Stimulated activated CD8-positive, alpha-beta memory T cell treated with anti-CD3 and anti-CD28 coated beads, Interleukin-4, amount 100 ng/mL, for 1 hour (primary cell): ENCODE measurements at regions not wholly inside any gene's neighbourhood (a gene's known extent, or its start where the extent isn't known, plus 50 kb on each side); places are given as distances from the start of the nearest gene placed in this dataset.

ENCODE experiments used
- DNase-seq, 2 donors: peaks; one replicate each; pipeline ENCODE4 v3.0.0-alpha.2; 2020; ENCODE audit warnings: low read depth in 2 of 2, low spot score in 1 of 2

GRCh38 chr16:6103561-6103960, 1006.0 kb upstream of the EEF2KMT start:
- DNase-seq = no peak

- no peak for DNase-seq
Measured at GRCh38 chr16:6099102-6099501, 1001.5 kb upstream of the EEF2KMT start.

GRCh38 chr16:6096931-6097670, 999.5 kb upstream of the EEF2KMT start:
- DNase-seq = no peak

- DNase-seq = no peak
Measured at GRCh38 chr16:6095414-6095813, 997.8 kb upstream of the EEF2KMT start.

- no peak for DNase-seq
Measured at GRCh38 chr16:6091021-6091420, 993.4 kb upstream of the EEF2KMT start.

GRCh38 chr16:6081320-6081976, 983.9 kb upstream of the EEF2KMT start:
- no peak for DNase-seq

- no peak for DNase-seq
Measured at GRCh38 chr16:6076631-6077030, 979.0 kb upstream of the EEF2KMT start.

GRCh38 chr16:6068063-6068462, 970.5 kb upstream of the EEF2KMT start:
- no peak for DNase-seq

- no peak for DNase-seq
Measured at GRCh38 chr16:6066652-6067051, 969.1 kb upstream of the EEF2KMT start.

GRCh38 chr16:6063526-6063925, 965.9 kb upstream of the EEF2KMT start:
- no peak for DNase-seq

GRCh38 chr16:6059671-6060070, 962.1 kb upstream of the EEF2KMT start:
- no peak for DNase-seq

GRCh38 chr16:6057821-6058220, 960.2 kb upstream of the EEF2KMT start:
- DNase-seq = no peak

- no peak for DNase-seq
Measured at GRCh38 chr16:6048017-6048416, 950.4 kb upstream of the EEF2KMT start.

- no peak for DNase-seq
Measured at GRCh38 chr16:6047325-6047724, 949.7 kb upstream of the EEF2KMT start.

- no peak for DNase-seq
Measured at GRCh38 chr16:6038941-6039645, 941.5 kb upstream of the EEF2KMT start.

- no peak for DNase-seq
Measured at GRCh38 chr16:6035161-6035560, 937.6 kb upstream of the EEF2KMT start.

- no peak for DNase-seq
Measured at GRCh38 chr16:6034511-6034910, 936.9 kb upstream of the EEF2KMT start.

- no peak for DNase-seq
Measured at GRCh38 chr16:6032438-6032837, 934.8 kb upstream of the EEF2KMT start.

- DNase-seq = no peak
Measured at GRCh38 chr16:6031567-6031966, 934.0 kb upstream of the EEF2KMT start.

- DNase-seq = no peak
Measured at GRCh38 chr16:6031102-6031501, 933.5 kb upstream of the EEF2KMT start.

GRCh38 chr16:6027733-6028132, 930.1 kb upstream of the EEF2KMT start:
- no peak for DNase-seq

- DNase-seq = no peak
Measured at GRCh38 chr16:6023449-6023848, 925.9 kb upstream of the EEF2KMT start.
